Choroid plexus epithelial cell (primary cell): ENCODE measurements at regions not wholly inside any gene's neighbourhood (a gene's known extent, or its start where the extent isn't known, plus 50 kb on each side); places are given as distances from the start of the nearest gene placed in this dataset.

Source experiments
- DNase-seq: peaks from one replicate; pipeline ENCODE4 v3.0.0-alpha.2; 2010; ENCODE audit warnings: low read depth
- H3K4me3 ChIP-seq: 2 replicates; pipeline ENCODE4 v1.5.1; 2011; ENCODE audit warnings: low read depth, mild to moderate bottlenecking, control low read depth, low read length, moderate library complexity
- CTCF ChIP-seq: conservative IDR thresholded peaks from 2 replicates; pipeline ENCODE4 v1.5.1; 2011; ENCODE audit warnings: low read depth, mild to moderate bottlenecking, control low read depth, inconsistent platforms, low read length, moderate library complexity

GRCh38 chr10:58968389-58968755 is 208.1 kb upstream of the PHYHIPL start:
- no peak for DNase-seq
- H3K4me3 ChIP-seq = no peak overlapping the region
- TF ChIP-seq CTCF = no peak

GRCh38 chr10:58969576-58969975 is 206.9 kb upstream of the PHYHIPL start:
- no peak for DNase-seq
- TF ChIP-seq CTCF = no peak
- no peak overlapping the region for H3K4me3 ChIP-seq

- no peak overlapping the region for H3K4me3 ChIP-seq
- no peak for TF ChIP-seq CTCF
- DNase-seq = no peak
These were observed 206.1 kb upstream of the PHYHIPL start for GRCh38 chr10:58970160-58970915.

GRCh38 chr10:58971211-58971610 is 205.2 kb upstream of the PHYHIPL start:
- no peak overlapping the region for H3K4me3 ChIP-seq
- no peak for TF ChIP-seq CTCF
- DNase-seq = no peak

GRCh38 chr10:58971796-58972491 is 204.5 kb upstream of the PHYHIPL start:
- no peak for DNase-seq
- no peak for TF ChIP-seq CTCF
- H3K4me3 ChIP-seq = no peak overlapping the region

- no peak overlapping the region for H3K4me3 ChIP-seq
- no peak for TF ChIP-seq CTCF
- DNase-seq = no peak
These were observed 203.7 kb upstream of the PHYHIPL start for GRCh38 chr10:58972576-58973234.
